Upper lobe of left lung (tissue), 6 donors: ENCODE measurements at regions not wholly inside any gene's neighbourhood (a gene's known extent, or its start where the extent isn't known, plus 50 kb on each side); places are given as distances from the start of the nearest gene placed in this dataset.

Experiments used
- ATAC-seq, 2 donors: fragments of 200-7000 bp; cut with Tn5 transposase; one replicate each; pipeline ENCODE4 v1.9.1; 2022; ENCODE audit warnings: mild to moderate bottlenecking in 2 of 2, moderate library complexity in 2 of 2; ENCODE audit not compliant: low FRiP score in 2 of 2
- DNase-seq, 2 donors: peaks; one replicate each; pipeline ENCODE4 v3.0.0-alpha.2; 2019 to 2020
- H3K27ac ChIP-seq, 4 donors: fragments of 200-600 bp; sonication (generic); one replicate each; pipeline ENCODE4 v1.5.1; 2016 to 2019
- H3K27me3 ChIP-seq, 4 donors: fragments of 200-600 bp; sonication (generic); one replicate each; pipeline ENCODE4 v1.5.1; 2017 to 2019
- H3K36me3 ChIP-seq, 4 donors: fragments of 200-600 bp; sonication (generic); one replicate each; pipeline ENCODE4 v1.5.1; 2016 to 2019
- H3K4me1 ChIP-seq, 4 donors: fragments of 200-600 bp; sonication (generic); one replicate each; pipeline ENCODE4 v1.5.1; 2018 to 2019
- H3K4me3 ChIP-seq, 4 donors: fragments of 200-600 bp; sonication (generic); one replicate each; pipeline ENCODE4 v1.5.1; 2017 to 2019; ENCODE audit warnings: mild to moderate bottlenecking in 2 of 4, moderate library complexity in 1 of 4
- H3K9me3 ChIP-seq, 4 donors: fragments of 200-600 bp; sonication (generic); one replicate each; pipeline ENCODE4 v1.5.1; 2018 to 2019
- CTCF ChIP-seq, 6 experiments: fragments of 450-650 bp in 4 of 6; fragments of 200-600 bp in 2 of 6; sonication (generic) in 2 of 6; IDR thresholded peaks; one replicate each; pipeline ENCODE4 v1.5.1; 2016 to 2019; ENCODE audit warnings: antibody characterized with exemption in 6 of 6
- EP300 ChIP-seq, 4 donors: sonication (generic); formaldehyde crosslinking; IDR thresholded peaks; one replicate each; pipeline ENCODE4 v1.5.1; 2017; ENCODE audit warnings: antibody characterized with exemption in 4 of 4, control low read depth in 2 of 4
- POLR2A ChIP-seq, 4 donors: fragments of 450-650 bp; IDR thresholded peaks; one replicate each; pipeline ENCODE4 v1.5.1; 2016 to 2017; ENCODE audit warnings: antibody characterized with exemption in 4 of 4, mild to moderate bottlenecking in 2 of 4
- POLR2AphosphoS5 ChIP-seq, 2 donors: sonication (generic); formaldehyde crosslinking; IDR thresholded peaks; one replicate each; pipeline ENCODE4 v1.5.1; 2017; ENCODE audit warnings: antibody characterized with exemption in 2 of 2
- WGBS, 2 donors: methylation state at CpG; one replicate each; pipeline ENCODE4 v1.1.5; 2017 to 2018; 5-methylcytosine and 5-hydroxymethylcytosine counted together
- donor health status: DM: no; HTN: no; CAD: no; lungs with moderate emphysema.
- donor health status: DM: no; HTN: yes; CAD: no; lungs with severe emphysema.

DNA sequence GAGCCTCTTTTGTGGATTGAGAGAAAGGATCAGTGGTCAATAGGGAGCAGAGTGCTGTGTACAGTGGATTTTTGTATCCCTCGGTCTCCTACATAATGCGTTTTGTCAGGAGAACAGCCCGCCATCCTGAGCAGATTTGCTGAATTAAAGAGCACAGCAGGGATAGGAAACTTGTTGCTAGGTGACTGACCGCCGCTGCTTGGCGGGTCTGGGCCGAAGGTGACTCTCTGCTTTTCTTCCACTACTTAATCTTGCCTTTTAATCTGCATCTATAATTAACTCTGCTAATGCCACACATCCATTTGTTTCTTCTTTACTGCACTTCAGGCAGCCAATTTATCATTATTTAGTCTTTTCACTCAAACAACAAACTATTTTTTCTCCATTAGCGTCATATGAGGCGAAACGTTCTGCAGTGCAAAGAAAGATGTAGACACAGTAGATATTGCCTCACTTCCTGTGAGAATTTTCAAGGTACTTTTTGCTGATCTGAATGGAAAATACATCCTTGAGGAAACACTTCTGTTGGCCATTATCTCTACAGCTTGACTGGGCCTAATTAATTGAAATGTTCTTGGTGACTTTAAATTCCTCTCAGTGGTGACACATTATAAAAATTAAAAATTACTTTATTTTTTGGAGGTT lies 108.0 kb downstream of the PPM1A start:
- Histone ChIP-seq H3K36me3 (no peaks in the 10 kb centered on the region), H3K9me3 (no peaks in the 10 kb centered on the region), H3K4me3 (no peak overlapping the region), H3K27me3 (no peaks in the 10 kb centered on the region), H3K4me1 (no peaks in the 10 kb centered on the region), H3K27ac (no peak overlapping the region)
- ATAC-seq (no peak), DNase-seq (no peak)
- WGBS, 2 donors = 66% methylated on average over 10 of the region's 10 CpGs
- TF ChIP-seq CTCF (IDR thresholded peaks at IDR 0.05) (no peak), EP300 (IDR thresholded peaks at IDR 0.05) (no peak), POLR2AphosphoS5 (IDR thresholded peaks at IDR 0.05) (no peak), POLR2A (IDR thresholded peaks at IDR 0.05) (no peak)

- no peak for ATAC-seq
- no peak for TF ChIP-seq POLR2A (IDR thresholded peaks at IDR 0.05)
- TF ChIP-seq POLR2AphosphoS5 (IDR thresholded peaks at IDR 0.05) = no peak
- TF ChIP-seq EP300 (IDR thresholded peaks at IDR 0.05) = no peak
- TF ChIP-seq CTCF (IDR thresholded peaks at IDR 0.05) = no peak
- 77 to 84% methylated on average over 3 of the region's 3 CpGs for WGBS, 2 donors
Measured at GRCh38 chr14:60357551-60358149, 108.6 kb downstream of the PPM1A start.

GRCh38 chr14:60363275-60363674 lies 114.3 kb downstream of the PPM1A start:
- H3K4me1 ChIP-seq = no peaks in the 10 kb centered on the region
- H3K9me3 ChIP-seq = no peaks in the 10 kb centered on the region
- H3K36me3 ChIP-seq = no peaks in the 10 kb centered on the region
- ATAC-seq = no peak
- DNase-seq = no peak
- H3K4me3 ChIP-seq = no peak overlapping the region
- no peaks in the 10 kb centered on the region for H3K27me3 ChIP-seq
- TF ChIP-seq CTCF (IDR thresholded peaks at IDR 0.05) = no peak
- no peak for TF ChIP-seq POLR2A (IDR thresholded peaks at IDR 0.05)
- no peak for TF ChIP-seq EP300 (IDR thresholded peaks at IDR 0.05)
- TF ChIP-seq POLR2AphosphoS5 (IDR thresholded peaks at IDR 0.05) = no peak
- 96% methylated on average over 2 of the region's 2 CpGs for WGBS, 2 donors
- H3K27ac ChIP-seq = no peak overlapping the region

More at GRCh38 chr14:60357551-60358149, 108.6 kb downstream of the PPM1A start:
- no peak for DNase-seq
- Histone ChIP-seq H3K4me1 (no peaks in the 10 kb centered on the region), H3K27me3 (no peaks in the 10 kb centered on the region), H3K27ac (no peak overlapping the region), H3K9me3 (no peaks in the 10 kb centered on the region), H3K36me3 (no peaks in the 10 kb centered on the region), H3K4me3 (no peak overlapping the region)

GRCh38 chr14:60363687-60364086 lies 114.7 kb downstream of the PPM1A start:
- ATAC-seq = no peak
- DNase-seq = no peak
- Histone ChIP-seq H3K4me1 (no peaks in the 10 kb centered on the region), H3K27ac (no peak overlapping the region), H3K4me3 (no peak overlapping the region), H3K27me3 (no peaks in the 10 kb centered on the region), H3K9me3 (no peaks in the 10 kb centered on the region), H3K36me3 (no peaks in the 10 kb centered on the region)
- WGBS, 2 donors = 81 to 89% methylated on average over 3 of the region's 3 CpGs
- TF ChIP-seq EP300 (IDR thresholded peaks at IDR 0.05) = no peak
- no peak for TF ChIP-seq POLR2A (IDR thresholded peaks at IDR 0.05)
- TF ChIP-seq CTCF (IDR thresholded peaks at IDR 0.05) = no peak
- TF ChIP-seq POLR2AphosphoS5 (IDR thresholded peaks at IDR 0.05) = no peak

DNA sequence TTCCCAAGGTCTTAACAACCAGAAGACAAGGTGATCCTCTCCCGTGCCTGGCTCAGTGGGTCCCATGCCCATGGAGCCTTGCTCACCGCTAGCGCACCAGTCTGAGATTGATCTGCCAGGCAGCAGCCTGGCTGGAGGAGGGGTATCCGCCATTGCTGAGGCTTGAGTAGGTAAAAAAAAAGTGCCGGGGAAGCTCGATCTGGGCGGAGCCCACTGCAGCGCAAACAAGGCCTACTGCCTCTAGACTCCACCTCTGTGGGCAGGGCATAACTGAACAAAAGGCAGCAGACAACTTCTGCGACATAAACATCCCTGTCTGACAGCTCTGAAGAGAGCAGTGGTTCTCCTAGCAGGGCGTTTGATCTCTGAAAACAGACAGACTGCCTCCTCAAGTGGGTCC lies 104.0 kb downstream of the C14orf39 start:
- H3K27ac ChIP-seq = no peak overlapping the region
- 82 to 96% methylated on average over 6 to 10 of the region's 10 CpGs for WGBS, 2 donors
- DNase-seq = no peak
- no peak for TF ChIP-seq EP300 (IDR thresholded peaks at IDR 0.05)
- no peak for TF ChIP-seq POLR2A (IDR thresholded peaks at IDR 0.05)
- no peak for TF ChIP-seq CTCF (IDR thresholded peaks at IDR 0.05)
- no peak for TF ChIP-seq POLR2AphosphoS5 (IDR thresholded peaks at IDR 0.05)
- H3K9me3 ChIP-seq = no peaks in the 10 kb centered on the region
- ATAC-seq = no peak
- H3K4me3 ChIP-seq = no peak overlapping the region
- no peaks in the 10 kb centered on the region for H3K36me3 ChIP-seq
- no peaks in the 10 kb centered on the region for H3K4me1 ChIP-seq
- no peaks in the 10 kb centered on the region for H3K27me3 ChIP-seq
